OCI-LY1 (cell line): ENCODE measurements at regions not wholly inside any gene's neighbourhood (a gene's known extent, or its start where the extent isn't known, plus 50 kb on each side); places are given as distances from the start of the nearest gene placed in this dataset.

ENCODE experiments used
- H2AFZ ChIP-seq: fragments of 200-600 bp; sonication (generic), shearing (Covaris generic); 2 replicates; pipeline ENCODE4 v1.6.0; 2014; ENCODE audit warnings: antibody characterized with exemption, mild to moderate bottlenecking, low read length
- H3F3A ChIP-seq: fragments of 200-600 bp; sonication (generic), shearing (Covaris generic); 2 replicates; pipeline ENCODE4 v1.6.0; 2014; ENCODE audit warnings: mild to moderate bottlenecking, antibody characterized with exemption, low read length, moderate library complexity; ENCODE audit not compliant: insufficient read depth
- H3K27ac ChIP-seq: fragments of 200-600 bp; sonication (generic); 2 replicates; pipeline ENCODE4 v1.5.1; 2014; ENCODE audit warnings: low read length, mixed run types, mild to moderate bottlenecking, low read depth; ENCODE audit not compliant: poor library complexity, severe bottlenecking
- H3K27me3 ChIP-seq: fragments of 200-600 bp; sonication (generic); 2 replicates; pipeline ENCODE4 v1.6.0; 2014; ENCODE audit warnings: antibody characterized with exemption, mild to moderate bottlenecking, low read length, moderate library complexity; ENCODE audit not compliant: insufficient read depth
- H3K36me3 ChIP-seq: fragments of 200-600 bp; sonication (generic); 2 replicates; pipeline ENCODE4 v1.6.1; 2014; ENCODE audit warnings: mild to moderate bottlenecking, antibody characterized with exemption, low read length, moderate library complexity, mixed read lengths; ENCODE audit not compliant: insufficient read depth
- H3K4me1 ChIP-seq: fragments of 200-600 bp; sonication (generic); 2 replicates; pipeline ENCODE4 v1.5.1; 2014; ENCODE audit warnings: mild to moderate bottlenecking, low read length, moderate library complexity; ENCODE audit not compliant: insufficient read depth, severe bottlenecking
- H3K4me2 ChIP-seq: fragments of 200-600 bp; sonication (generic), shearing (Covaris generic); 2 replicates; pipeline ENCODE4 v1.6.1; 2014; ENCODE audit warnings: low read length
- H3K4me3 ChIP-seq: fragments of 200-600 bp; sonication (generic); 2 replicates; pipeline ENCODE4 v1.5.1; 2014; ENCODE audit warnings: low read length, low read depth, mild to moderate bottlenecking, mixed read lengths; ENCODE audit not compliant: poor library complexity, severe bottlenecking
- H3K79me2 ChIP-seq: fragments of 200-600 bp; shearing (Covaris generic); 2 replicates; pipeline ENCODE4 v1.6.1; 2016; ENCODE audit warnings: mixed run types, low read length, mixed read lengths; ENCODE audit not compliant: insufficient read depth
- H3K9ac ChIP-seq: fragments of 200-600 bp; sonication (generic), shearing (Covaris generic); 2 replicates; pipeline ENCODE4 v1.6.1; 2014; ENCODE audit warnings: mild to moderate bottlenecking, low read length, mixed read lengths
- H3K9me2 ChIP-seq: fragments of 200-600 bp; sonication (generic), shearing (Covaris generic); 2 replicates; pipeline ENCODE4 v1.6.1; 2014; ENCODE audit warnings: low read depth, mild to moderate bottlenecking, low read length, mixed read lengths
- H3K9me3 ChIP-seq: fragments of 200-600 bp; shearing (Covaris generic); 2 replicates; pipeline ENCODE4 v1.6.1; 2014; ENCODE audit warnings: low read length, mixed read lengths
- H4K20me1 ChIP-seq: fragments of 200-600 bp; sonication (generic), shearing (Covaris generic); 2 replicates; pipeline ENCODE4 v1.6.0; 2016; ENCODE audit warnings: mild to moderate bottlenecking, low read length; ENCODE audit not compliant: insufficient read depth
- EZH2 ChIP-seq: fragments of 200-600 bp; sonication (generic), shearing (Covaris generic); IDR thresholded peaks from 2 replicates; pipeline ENCODE4 v1.8.0; 2017; ENCODE audit warnings: borderline replicate concordance, mixed run types, mild to moderate bottlenecking, antibody characterized with exemption, low read length, moderate library complexity, mixed read lengths
- TF ChIP-seq, protein P1 (sequence below): fragments of 200-600 bp; sonication (generic), shearing (Covaris generic); IDR thresholded peaks from 2 replicates; pipeline ENCODE4 v1.5.1; 2017; ENCODE audit warnings: mild to moderate bottlenecking, antibody characterized with exemption, low read length, moderate library complexity, mixed read lengths

- H2AFZ ChIP-seq = peak overlapping the region; percentile 55; the same call in 1 of the 2 replicates
- H3F3A ChIP-seq = no peaks in the 10 kb centered on the region
- no peak overlapping the region for H3K4me2 ChIP-seq
- 0 out of 2 replicates have a peak, but pooled peaks cover 3% of the 10 kb centered on the region for H3K9me2 ChIP-seq
- H3K4me1 ChIP-seq = no peaks in the 10 kb centered on the region
- no peaks in the 10 kb centered on the region for H3K9me3 ChIP-seq
- H3K36me3 ChIP-seq = no peaks in the 10 kb centered on the region
- H3K4me3 ChIP-seq = no peak overlapping the region
- no peak overlapping the region for H3K9ac ChIP-seq
- no peaks in the 10 kb centered on the region for H3K79me2 ChIP-seq
- no peak for TF ChIP-seq EZH2
- TF ChIP-seq, protein P1, sequence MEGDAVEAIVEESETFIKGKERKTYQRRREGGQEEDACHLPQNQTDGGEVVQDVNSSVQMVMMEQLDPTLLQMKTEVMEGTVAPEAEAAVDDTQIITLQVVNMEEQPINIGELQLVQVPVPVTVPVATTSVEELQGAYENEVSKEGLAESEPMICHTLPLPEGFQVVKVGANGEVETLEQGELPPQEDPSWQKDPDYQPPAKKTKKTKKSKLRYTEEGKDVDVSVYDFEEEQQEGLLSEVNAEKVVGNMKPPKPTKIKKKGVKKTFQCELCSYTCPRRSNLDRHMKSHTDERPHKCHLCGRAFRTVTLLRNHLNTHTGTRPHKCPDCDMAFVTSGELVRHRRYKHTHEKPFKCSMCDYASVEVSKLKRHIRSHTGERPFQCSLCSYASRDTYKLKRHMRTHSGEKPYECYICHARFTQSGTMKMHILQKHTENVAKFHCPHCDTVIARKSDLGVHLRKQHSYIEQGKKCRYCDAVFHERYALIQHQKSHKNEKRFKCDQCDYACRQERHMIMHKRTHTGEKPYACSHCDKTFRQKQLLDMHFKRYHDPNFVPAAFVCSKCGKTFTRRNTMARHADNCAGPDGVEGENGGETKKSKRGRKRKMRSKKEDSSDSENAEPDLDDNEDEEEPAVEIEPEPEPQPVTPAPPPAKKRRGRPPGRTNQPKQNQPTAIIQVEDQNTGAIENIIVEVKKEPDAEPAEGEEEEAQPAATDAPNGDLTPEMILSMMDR = no peak
- H3K27ac ChIP-seq = no peak overlapping the region
- H3K27me3 ChIP-seq = no peaks in the 10 kb centered on the region
- no peaks in the 10 kb centered on the region for H4K20me1 ChIP-seq
Measured at GRCh38 chr4:131159261-131159660, 1989.8 kb upstream of the PCDH10 start.

DNA sequence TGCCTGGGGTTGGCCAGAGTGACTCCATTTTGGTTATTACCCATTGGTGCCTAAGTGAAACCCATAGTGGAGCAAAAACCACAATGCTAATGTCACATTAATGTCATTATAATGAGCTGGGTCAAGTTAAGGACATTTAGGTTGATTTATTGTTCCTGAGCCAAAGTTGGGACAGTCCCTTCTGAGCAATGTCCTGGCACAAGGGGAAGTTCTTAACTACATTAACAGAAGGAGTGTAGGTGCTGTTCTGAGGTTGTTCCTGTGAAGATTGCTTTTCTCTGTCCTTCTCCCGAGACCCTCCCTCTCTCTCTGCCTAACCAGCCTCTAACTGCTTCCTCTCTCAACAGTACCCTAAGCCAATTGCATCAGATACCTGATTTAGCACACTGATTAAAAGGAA lies 1956.8 kb upstream of the PCDH10 start:
- no peak for TF ChIP-seq EZH2
- TF ChIP-seq, protein P1 = no peak
- H3K9ac ChIP-seq = no peak overlapping the region
- no peak overlapping the region for H3K4me2 ChIP-seq
- no peaks in the 10 kb centered on the region for H3K9me2 ChIP-seq
- no peak overlapping the region for H3K27ac ChIP-seq
- H3K4me3 ChIP-seq = no peak overlapping the region
- peaks cover 3% of the 10 kb centered on the region for H3K4me1 ChIP-seq
- H3K36me3 ChIP-seq = no peaks in the 10 kb centered on the region
- H3K79me2 ChIP-seq = no peaks in the 10 kb centered on the region
- no peaks in the 10 kb centered on the region for H3K27me3 ChIP-seq
- H2AFZ ChIP-seq = no peak overlapping the region
- H3F3A ChIP-seq = no peaks in the 10 kb centered on the region
- no peaks in the 10 kb centered on the region for H4K20me1 ChIP-seq
- peaks cover 11% of the 10 kb centered on the region for H3K9me3 ChIP-seq

DNA sequence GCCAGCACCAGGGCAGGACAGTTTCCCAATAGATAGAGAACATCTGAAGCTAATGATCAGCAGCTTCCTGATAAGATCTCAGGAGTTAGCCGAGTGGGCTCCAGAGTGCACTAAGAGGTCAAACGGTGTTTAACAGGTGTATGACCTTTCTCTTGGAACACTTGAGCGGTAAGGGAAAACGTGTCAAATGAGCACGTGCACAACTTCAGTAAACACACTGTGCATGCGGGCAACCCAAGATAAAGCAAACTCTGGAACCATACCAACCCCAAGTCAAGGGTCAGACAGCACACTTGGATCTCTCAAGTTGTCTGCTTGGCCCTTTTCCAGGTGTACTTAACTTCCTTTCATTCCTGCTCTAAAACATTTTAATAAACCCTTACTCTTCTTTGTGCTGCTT lies 1941.5 kb upstream of the PCDH10 start:
- Histone ChIP-seq H3K4me3 (no peak overlapping the region), H3K4me1 (no peaks in the 10 kb centered on the region), H3K27me3 (no peaks in the 10 kb centered on the region), H3K79me2 (no peaks in the 10 kb centered on the region), H3K4me2 (no peak overlapping the region), H3K36me3 (no peaks in the 10 kb centered on the region), H2AFZ (no peak overlapping the region), H4K20me1 (no peaks in the 10 kb centered on the region), H3K9me3 (no peaks in the 10 kb centered on the region), H3K9ac (no peak overlapping the region), H3K27ac (no peak overlapping the region), H3F3A (no peaks in the 10 kb centered on the region), H3K9me2 (no peaks in the 10 kb centered on the region)
- TF ChIP-seq, protein P1 = no peak
- no peak for TF ChIP-seq EZH2
